Stimulated activated CD4-positive, alpha-beta T cell treated with anti-CD3 and anti-CD28 coated beads, Interleukin-1b, Interleukin-23, amount 100 ng/mL, for 24 hours (primary cell): ENCODE measurements at regions not wholly inside any gene's neighbourhood (a gene's known extent, or its start where the extent isn't known, plus 50 kb on each side); places are given as distances from the start of the nearest gene placed in this dataset.
"Not testable (repeated sequence)": the region's sequence is repeated elsewhere in the genome, so short reads cannot be mapped to it uniquely, and the experiment has no call there.

ENCODE experiments used
- DNase-seq, 4 experiments: peaks; one replicate each; pipeline ENCODE4 v3.0.0-alpha.2; 2020; ENCODE audit warnings: low read depth in 4 of 4, low spot score in 1 of 4

DNA sequence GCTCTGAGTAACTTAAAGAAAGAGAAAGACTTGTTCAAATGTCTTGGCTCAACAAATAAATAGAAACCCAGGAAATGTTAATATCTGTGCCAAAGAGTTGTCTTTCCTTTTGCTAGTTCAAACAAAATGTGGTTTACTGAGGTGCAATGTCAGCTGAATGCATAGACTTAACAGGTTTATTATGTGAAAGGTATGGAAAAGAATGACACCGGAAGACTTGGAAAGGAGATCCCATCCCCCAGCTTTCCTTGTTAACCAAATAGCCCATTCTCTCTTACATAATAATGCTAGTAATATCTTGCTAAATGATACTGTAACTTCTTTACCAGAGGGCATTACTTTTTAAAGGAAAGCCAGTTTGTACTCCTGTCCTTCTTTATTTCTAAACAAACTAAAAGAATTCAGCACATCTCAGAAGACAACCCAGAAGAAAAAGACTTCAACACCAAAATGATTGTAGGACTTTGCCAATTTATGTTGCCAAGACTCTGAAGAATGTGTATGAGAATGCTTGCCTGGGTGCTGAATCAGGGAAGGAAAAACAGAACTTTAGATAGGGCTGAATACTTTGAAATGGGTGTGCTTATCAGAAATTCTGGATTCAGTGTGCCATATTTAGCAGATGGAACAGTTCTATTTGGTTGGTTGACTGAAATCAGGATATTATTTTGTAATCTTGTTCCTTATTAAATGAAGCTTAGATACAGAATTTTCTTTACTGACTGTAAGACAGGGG is 344.1 kb downstream of the TMEM38B start:
- no peak for DNase-seq

DNA sequence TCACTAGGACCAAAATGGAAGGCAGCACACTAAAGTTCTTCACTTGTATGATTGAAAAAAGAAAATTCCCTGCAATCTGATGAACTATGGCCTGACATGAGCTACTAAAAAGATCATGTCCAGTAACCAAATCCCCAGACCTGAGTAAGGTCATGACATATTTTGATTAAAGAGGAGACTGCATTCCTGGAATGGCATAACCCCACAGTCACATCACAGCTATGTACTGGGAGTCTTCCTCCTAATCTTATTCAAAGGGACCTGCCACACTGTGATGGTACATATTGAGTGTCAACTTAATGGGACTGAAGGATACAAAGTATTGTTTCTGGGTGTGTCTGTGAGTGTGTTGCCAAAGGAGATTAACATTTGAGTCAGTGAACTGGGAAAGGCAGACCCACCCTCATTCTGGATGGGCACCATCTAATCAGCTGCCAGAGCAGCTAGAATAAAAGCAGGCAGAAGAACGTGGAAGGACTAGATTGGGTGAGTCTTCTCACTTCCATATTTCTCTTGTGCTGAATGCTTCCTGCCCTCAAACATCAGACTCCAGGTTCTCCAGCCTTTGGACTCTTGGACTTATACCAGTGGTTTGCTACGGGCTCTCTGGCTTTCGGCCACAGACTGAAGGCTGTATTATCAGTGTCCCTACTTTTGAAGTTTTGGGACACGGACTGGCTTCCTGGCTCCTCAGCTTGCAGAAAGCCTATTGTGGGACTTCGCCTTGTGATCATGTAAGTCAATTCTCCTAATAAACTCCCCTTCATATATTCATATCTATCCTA is 345.0 kb downstream of the TMEM38B start:
- no peak for DNase-seq

DNA sequence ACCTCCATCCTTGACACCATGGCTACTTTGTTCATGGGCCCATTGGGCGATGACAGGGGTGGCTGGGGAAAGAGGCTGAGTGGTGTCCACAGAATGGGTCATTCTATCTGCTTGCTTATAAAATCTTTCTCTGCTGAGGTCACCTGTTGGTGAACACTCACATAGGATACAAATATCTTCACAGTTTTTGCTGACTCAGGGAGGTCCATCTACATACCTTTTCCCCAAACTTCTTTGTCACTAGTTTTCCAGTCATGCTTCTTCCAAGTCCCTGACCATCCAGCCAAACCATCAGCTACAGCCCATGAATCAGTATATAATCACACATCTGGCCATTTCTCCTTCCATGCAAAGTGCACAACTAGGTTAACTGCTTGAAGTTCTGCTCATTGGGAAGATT is 347.6 kb downstream of the TMEM38B start:
- DNase-seq = not testable (repeated sequence)

DNA sequence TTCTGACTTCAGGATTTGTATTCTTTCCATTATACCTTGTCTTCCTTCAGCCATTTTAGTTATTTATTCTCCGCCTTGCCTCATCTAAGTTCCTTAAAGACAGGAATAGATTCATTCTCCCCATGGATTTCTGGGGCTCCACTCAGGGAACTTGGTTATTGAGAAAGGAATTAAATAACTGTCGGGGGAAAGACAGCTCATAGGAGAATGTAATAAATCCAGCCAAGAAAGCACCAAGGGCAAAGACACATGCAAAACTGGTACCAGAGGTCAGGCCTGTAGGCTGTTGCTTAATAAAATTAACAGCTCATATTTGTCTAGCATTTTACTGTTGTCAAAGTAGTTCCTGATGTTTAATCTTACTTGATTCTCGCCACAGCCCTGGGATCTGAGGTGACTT is 357.2 kb downstream of the TMEM38B start:
- no peak for DNase-seq

DNA sequence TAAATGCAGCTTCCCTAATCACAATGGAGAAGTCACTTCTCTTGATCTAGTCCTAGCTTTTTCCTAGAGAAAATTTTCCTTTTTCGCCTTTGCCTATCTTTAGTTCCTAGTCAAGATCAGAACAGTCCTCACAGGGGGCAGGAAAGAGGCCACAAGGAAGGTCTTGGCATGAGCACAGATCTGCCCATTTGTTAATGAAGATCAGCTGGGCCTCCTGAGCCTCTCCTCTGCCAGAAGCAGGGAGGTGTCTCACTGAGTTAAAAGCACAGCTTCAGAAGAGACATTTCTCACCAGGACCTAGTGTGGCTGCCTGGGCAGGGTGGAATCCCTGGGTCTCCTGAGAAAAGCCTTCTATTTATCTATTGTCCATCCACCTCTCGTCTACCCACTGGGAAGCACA is 357.8 kb downstream of the TMEM38B start:
- no peak for DNase-seq

- no peak for DNase-seq
Observed at GRCh38 chr9:106052735-106053134, 358.4 kb downstream of the TMEM38B start.

GRCh38 chr9:106056328-106056727 is 362.0 kb downstream of the TMEM38B start:
- no peak for DNase-seq

DNA sequence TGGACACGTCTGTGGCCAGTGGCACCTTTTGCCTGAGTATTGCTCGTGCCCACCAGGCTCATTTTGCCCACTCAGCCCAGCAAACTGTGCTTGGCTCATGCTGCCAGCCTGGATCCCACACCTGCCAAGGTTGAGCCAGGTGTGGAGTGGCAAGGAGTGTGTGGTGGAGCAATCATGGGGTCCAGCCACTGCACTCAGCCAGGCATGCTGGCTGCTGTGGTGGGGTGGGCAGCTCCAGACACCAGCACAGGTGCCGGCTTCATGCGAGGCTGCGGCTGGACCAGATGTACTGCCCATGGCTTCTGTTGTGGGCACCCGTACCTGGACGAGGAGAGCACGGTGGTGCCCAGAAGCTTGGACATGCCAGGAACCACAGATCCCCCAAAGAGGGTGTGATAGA is 364.1 kb downstream of the TMEM38B start:
- no peak for DNase-seq

- DNase-seq = no peak
Observed at GRCh38 chr9:106059886-106060285, 365.5 kb downstream of the TMEM38B start.

- no peak for DNase-seq
Observed at GRCh38 chr9:106060885-106061284, 366.5 kb downstream of the TMEM38B start.

DNA sequence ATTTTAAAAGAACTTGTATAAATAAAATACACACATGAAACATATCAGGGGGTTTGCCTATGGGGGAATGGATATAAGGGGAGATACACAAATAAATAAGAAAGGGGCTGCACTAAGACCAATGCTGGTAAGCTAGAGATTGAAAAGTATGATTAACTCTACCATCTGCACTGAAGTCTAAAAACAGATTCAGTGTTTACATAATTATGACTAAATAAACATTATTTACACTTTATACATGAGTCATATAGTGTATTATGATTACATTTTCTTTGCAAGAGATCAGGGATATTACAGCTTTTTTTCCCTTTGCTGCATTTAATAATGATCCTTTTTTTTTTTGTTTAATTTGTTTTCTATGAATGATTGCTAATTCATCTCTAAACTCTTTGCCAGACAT is 367.9 kb downstream of the TMEM38B start:
- DNase-seq = no peak

GRCh38 chr9:106065136-106065535 is 370.8 kb downstream of the TMEM38B start:
- no peak for DNase-seq

DNA sequence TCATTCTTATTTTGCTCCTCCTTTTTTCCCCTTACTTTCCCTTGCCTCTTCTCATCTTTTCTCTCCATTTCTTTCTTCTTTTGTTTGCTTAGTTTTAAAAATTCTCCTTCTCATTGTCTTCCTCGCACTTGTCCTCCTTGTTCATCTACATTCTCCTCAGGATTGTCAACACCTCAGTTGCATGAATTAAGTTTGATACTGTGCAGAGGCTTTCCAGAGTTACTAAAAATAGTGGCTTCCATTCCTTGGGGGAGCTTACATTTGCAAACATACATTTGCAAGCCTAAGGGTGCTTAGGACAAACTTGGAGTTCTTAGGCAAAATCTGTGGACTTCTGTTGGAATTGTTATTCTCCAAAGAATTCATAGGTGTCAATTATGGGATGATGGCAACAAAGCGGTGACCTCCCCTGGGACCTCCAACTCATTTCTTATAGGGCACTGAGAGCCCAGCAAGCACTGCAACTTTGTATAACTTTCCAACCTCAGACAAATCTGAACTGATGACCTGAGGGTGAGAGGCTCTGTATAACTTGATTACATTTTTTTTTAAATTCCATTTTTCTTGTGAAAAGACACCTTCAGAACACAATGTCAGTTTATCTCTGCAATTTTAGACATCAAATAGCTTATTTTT is 371.4 kb downstream of the TMEM38B start:
- no peak for DNase-seq

DNA sequence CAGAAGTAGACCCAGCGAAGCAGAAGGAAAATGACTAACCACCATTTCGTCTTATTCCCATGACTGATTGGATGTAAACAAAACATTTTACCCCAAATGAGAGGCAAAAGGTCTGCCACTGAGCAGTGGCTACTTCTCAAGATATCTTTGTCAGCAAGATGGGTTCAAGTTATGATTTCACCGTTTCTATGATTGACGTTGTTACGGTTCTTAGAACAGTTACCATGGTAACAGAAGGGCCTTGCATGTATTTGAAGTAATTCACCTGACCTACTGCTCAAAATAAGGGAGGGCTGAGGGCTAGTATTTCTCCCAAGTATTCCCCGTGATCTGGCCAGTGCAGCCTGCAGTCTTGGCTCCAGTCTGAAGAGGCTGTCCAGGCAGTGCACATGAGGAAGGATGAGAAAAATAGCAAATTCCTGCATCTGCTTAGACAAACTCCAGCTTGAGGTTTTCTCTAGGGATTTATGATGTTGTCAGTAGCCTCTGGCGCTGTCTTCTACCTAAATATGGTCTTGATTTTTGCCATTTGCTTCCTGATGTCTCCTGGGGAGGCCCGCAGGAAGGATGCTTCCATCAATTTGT is 372.7 kb downstream of the TMEM38B start:
- DNase-seq = no peak

GRCh38 chr9:106069241-106069640 is 374.9 kb downstream of the TMEM38B start:
- no peak for DNase-seq

GRCh38 chr9:106072421-106072820 is 378.1 kb downstream of the TMEM38B start:
- no peak for DNase-seq

DNA sequence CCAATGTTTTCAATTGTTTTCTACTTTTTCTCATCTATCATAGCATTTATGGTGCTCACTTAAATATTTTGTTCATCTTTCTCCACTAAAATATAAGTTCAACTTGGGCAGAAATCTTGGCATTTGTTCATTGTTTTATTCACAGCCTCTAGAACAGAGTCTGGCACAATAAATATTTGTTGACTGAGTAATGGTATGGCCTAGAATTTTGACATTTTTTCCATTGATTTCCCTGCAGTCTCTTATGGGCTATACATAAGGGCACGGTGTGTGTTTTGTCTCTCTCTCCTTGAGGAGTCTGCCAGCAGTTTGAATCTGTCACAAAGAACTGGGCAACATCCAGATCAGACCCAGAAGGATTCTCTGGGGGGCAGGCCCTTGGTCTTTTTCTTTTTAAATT is 379.7 kb downstream of the TMEM38B start:
- DNase-seq = no peak

DNA sequence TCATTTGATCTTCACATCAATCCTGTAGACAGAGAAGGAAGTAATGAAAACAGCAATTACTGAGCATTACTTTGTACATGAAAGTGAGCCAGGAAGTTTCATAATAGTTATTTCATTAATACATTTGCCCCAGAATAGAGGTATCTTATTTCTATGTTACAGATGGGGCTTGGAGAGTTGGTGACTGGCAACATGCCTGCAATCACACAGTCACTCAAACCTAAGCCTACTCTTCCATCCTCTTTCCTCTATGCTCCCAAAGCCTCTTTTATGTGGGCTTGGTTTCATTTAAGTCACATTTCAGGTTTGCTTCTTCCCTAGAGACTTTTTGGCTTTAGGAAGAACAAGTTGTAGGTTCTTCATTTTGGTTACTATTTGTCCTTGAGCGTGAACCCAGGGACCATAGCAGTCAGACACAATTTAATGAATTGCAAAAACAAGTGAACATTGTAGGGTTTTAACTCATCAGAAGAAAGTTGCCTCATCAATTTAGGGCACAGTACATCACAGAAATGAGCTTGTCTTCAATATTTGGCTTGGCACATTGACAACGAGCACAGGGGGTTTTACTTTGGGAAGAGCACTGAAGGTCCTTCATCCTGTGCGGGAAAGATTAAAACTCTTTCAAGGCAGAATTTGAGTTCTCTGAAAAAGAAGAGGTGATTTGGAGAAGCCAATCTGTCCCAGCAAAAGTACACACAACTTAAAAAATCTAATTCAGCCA is 381.1 kb downstream of the TMEM38B start:
- no peak for DNase-seq

GRCh38 chr9:106075960-106076327 is 381.6 kb downstream of the TMEM38B start:
- DNase-seq = no peak

DNA sequence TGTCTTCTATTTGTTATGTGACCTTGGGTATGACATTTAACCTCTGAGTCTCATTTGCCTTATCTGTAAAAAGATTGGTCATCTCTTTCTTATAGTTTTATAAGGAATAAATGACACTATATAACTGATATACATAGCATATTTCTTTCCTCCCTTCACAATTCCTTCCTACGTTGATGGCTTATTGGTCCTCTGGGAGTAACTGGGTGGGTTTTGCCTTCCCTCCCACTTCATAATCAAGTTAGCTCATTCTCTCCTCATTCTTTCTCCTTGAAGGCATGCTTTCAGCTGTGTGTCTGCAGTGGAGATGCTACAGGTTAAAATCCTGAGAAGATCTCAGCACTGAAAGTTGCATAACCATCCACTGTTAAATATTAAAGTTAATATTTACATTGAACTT is 382.4 kb downstream of the TMEM38B start:
- DNase-seq = no peak

- no peak for DNase-seq
Observed at GRCh38 chr9:106077731-106078130, 383.4 kb downstream of the TMEM38B start.
